ENCODE measurements at regions not wholly inside any gene's neighbourhood (a gene's known extent, or its start where the extent isn't known, plus 50 kb on each side); places are given as distances from the start of the nearest gene placed in this dataset.
"Not testable (repeated sequence)": the region's sequence is repeated elsewhere in the genome, so short reads cannot be mapped to it uniquely, and the experiment has no call there.

DNA sequence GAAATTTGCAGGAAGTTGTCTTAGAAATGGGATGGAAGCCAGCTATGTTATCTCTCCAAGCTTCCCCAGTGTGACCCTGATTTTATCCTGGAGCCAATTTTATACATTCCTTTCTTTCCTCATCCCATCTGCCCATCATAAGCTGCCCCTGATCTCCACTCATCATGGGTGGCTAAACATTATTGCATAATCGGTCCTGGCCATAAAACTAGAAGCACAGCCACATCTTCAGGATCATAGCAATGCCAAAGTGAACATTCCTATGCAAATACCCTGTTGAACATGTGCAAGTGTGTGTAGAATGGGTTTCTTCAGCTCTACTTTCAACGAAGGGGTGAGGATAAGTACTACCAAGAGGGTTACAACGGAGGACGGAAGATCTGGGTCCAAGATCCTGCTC is 50.6 kb upstream of the COG2 start:
- DNase-seq: no peak

DNA sequence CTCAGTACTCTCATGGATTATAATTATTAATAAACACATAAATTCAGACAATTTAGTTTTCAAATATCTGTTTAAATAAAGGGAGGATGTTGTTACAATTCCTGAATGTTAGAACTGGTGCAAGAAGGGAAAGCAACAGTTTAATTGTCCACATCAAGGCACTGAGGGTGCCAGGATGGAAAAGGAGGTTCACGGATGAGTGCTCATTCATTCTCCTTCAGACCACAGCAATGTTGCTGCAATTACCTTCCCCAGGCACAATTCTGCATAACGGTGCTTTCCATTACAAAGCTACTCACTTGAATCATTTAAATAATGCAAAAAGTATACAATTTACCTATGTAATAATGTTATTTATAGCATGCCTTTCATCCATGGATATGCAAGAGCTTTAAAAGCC is 52.3 kb upstream of the COG2 start:
- DNase-seq: no peak

DNA sequence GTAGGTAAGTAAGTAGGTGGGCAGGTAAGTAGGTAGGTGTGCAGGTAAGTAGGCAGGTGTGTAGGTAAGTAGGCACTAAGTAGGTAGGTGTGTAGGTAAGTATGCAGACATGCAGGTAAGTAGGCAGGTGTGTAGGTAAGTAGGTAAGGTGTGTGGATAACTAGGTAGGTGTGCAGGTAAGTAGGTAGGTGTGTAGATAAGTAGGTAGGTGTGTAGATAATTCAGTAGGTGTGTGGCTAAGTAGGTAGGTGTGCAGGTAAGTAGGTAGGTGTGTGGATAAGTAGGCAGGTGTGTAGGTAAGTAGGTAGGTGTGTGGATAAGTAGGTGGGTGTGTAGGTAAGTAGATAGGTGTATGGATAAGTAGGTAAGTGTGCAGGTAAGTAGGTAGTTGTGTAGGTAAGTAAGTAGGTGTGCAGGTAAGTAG is 53.9 kb upstream of the COG2 start:
- DNase-seq: no peak

DNA sequence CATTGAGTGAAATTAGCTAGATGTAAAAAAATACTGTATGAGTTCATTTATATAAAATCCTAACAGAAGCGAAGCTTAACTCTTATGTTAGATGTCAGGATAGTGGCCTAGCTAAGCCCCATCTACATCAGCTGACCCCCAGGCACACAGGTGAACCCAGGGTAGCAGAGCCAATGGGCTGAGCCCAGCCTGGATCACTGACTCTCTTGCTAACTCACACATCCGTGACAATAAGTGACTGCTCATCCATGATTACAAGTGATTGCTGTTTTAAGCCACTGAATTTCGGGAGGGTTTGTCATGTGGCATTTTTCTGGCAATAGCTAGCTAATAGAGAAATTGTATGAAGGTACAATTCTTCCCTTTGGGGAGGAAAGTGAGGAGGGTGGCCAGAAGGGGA is 55.2 kb upstream of the COG2 start:
- no peak for DNase-seq

DNA sequence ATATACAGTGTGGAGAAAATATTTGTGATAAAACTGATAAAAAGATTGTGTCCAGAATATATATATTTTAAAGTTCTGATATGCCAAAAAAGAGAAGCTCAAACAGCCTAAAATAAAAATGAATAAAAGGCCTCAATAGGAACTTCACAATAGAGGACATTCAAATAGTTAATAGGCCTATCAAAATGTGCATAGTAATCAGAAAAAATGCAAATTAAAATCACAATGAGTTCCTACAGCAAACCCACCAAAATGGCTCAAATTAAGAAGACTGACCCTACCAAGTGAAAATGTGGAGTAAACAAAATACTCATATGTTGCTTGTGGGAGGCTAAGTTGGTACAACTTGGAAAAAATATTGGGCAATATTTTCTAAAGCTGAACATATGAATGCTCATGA is 57.6 kb upstream of the COG2 start:
- DNase-seq: no peak

DNA sequence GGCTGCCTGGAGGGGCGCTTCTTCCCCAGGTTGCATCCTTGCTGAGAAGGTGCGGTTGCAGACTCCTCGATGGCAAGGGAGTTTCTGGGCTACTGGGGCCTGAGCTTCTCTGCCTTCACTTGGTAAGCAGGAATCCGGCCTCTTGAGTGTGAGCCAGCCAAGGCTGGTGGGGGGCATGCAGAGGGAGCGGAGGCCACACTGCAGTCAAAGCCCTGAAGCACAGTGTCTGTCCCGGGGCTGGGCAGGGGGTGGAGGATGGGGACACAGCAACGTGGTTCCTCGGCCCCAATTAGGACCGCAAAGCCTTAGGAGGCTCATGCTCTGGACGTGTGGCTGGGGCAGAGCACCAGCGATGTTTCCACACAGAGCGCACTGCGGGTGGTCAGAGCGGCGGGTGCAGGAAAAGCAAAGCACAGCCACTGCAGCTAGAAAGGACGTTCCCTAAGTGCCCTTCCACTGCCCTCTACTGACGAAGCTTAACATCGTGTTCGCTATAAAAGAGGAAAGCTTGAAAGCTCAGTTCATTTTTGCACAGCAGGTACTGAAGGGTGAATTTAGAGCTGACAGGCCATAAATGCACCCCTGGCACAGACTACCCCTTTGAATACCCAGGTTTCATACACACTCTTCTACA is 60.7 kb upstream of the COG2 start:
- DNase-seq: peak; percentile 58

DNA sequence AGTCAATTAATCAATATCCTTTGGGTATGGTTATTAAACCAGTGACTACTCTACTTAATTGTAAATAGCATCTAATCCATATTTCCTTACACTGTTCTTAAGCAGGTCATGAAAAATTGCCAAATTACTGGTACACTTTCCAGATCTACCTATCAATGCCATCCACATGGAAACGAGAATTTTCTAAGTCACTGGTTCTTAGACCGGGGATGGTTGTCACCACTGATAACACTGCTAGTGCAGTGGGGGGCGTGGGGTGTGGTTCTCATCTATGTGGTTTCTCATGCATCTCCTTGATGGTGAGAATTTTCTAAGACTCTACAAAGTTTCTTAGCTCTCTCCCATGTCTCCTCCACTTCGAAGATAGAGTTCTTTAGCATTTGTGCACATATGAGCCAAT is 63.7 kb upstream of the COG2 start:
- peak; percentile 91 for DNase-seq

DNA sequence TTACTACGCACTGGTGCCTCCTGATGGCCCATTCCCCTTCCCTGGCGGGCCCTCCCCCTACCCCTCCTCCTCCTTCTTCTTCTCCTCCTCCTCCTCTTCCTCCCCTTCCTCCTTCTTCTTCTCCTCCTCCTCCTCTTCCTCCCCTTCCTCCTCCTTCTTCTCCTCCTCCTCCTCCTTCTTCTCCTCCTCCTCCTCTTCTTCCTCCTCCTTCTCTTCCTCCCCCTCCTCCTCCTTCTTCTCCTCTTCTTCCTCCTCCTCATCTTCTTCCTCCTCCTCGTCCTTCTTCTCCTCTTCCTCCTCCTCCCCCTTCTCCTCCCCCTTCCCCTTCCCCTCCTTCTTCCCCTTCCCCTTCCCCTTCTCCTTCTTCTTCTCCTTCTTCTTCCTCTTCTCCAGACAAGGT is 64.7 kb upstream of the COG2 start:
- DNase-seq: no peak

DNA sequence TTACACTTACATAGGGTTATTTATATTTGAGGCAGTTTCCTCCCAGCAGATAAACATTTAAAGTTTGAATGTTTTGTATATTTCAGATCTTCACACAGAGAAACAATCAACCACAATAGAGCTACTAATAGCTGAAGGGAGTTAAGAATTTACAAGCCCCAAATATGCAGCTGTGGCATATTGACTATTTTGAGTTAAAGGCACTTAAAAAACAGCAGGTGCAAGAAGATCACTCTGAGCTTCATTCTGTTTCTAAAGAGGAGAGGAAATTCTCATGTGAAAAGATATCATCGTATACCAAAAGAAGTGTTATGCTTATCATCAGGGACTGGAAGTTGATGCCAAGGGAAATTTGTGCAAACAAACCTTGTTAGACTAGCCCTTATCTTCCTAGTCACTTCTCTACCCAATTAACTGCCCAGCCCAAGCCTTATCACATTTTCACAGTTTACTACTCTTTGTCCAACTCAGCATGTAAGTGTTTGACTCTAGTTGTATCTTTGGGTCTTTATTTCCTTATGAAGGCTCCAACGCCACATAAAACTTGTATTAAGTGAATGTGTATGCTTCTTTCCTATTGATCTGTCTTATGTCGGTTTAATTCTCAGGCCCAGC is 66.3 kb upstream of the COG2 start:
- DNase-seq: peak; percentile 96

DNA sequence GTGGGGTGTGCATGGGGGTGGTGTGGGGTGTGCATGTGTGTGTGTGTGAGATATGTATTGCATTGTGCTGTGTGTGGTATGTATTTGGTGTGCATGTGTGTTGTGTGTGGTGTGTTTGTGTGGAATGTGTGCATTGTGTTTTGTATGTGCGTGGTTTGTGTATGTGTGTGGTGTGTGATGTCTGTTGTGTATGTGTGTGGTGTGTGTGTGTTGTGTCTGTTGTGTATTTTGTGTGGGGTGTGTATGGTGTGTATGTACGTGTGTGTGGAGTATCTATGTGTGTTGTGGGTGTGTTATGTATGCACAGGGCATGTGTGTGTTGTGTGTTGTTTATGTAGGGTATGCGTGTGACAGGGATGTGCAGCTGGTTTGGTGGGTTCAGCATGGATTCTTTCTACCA is 67.8 kb upstream of the COG2 start:
- DNase-seq: no peak

DNA sequence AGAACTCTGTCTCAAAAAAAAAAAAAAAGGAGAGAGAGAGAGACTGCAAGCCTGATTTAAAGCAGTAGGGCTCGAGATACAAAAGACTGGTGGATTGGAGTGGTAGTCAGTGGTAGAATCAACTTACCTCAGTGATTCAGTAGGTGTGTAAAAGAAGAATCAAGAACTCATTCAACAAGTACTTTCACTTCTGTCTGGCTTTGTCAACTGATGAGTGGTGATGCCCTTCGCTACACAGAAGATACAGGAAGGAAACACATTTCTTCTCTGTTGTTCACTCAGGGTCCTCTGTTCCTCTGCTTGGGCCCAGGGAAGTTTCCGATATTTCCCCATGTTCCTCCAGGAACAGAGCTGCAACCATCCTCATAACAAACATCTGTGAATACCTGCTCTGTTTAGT is 68.6 kb upstream of the COG2 start:
- no peak for DNase-seq

DNA sequence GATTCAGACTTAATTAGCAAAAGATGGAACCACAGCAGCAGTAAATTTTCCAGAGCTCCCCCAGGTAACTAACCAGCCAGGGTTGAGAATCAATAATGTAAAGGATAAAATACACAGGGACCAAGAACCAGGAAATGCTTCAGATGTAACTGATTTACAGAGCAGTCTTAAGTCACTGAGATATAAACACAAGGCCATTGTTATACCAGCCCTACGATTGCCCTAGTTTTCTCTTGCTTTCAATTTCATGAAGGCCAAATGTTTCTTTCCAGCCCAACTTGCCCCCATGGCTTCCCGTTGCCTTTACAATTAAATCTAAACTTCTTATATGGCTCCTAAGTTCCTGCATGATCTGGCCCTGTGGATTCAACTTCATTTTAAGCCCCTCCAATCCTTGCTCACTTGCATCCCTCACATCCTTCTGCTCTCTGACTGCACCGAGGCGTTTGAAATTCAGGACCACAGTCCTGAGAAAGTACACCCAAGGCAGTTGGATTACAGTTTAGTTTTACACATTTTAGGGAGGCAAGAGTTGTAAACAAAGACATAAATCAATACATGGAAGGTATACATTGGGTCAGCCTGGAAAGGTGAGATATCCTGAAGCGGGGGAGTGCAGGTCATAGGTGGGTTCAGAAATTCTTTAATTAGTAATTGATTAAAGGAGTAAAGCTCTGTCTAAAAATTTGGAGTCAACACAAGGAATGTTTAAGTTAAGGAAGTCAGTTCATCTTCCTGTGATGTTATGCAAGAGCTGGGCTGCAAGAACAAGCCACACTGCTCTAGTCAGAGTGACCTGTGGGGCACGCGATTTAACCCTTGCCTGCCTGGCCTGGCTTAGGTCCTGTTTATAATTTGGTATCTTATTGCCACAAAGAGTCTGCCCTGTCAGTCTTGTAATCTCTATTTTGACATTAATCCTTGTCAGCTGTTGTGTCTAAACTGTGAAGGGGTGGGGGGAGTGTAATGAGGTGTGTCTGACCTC is 69.9 kb upstream of the COG2 start:
- peak; percentile 33 for DNase-seq

DNA sequence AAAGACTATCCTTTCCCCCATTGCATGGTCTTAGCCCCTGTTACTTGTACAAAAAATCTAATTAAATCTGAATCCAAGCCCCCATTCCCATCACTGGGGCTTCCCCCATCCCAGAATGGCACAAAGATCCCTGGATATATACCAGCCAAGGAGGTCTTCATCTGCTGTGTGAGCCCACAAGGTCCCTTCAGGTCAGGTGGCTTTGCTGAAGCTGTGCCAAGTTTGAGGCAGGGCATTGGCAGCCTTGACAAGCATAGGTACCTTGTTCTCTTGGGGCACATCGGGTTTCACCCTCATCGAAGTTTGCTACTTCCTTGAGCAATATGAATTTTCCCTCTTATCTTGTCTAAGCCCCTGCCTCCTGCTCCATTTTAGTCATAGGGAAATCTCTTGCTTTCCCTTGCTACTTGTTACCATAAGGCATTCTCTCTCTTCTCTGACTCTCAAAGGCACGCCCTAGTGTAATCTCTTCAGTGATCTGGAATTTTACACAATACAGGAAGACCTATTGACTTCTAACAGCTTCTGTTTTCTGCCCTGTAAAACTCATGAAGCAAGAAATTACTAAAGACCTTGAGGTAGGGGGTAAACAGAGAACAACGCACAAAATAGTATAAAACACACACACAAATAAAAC is 71.4 kb upstream of the COG2 start:
- peak; percentile 13 for DNase-seq

DNA sequence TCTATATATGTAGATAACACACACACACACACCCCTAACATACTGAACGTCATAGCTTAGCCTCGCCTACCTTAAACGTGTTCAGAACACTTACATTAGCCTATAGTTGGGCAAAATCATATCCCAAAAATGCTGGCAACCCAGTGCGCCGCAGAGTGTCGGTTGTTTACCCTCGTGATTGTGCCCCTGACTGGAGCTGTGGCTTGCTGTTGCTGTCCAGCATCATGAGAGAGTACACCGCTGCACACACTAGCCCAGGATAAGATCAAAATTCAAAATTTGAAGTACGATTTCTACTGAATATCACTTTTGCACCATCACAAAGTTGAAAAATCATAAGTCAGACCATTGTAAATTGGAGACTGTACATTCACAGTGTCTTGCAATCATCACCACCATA is 73.1 kb upstream of the COG2 start:
- no peak for DNase-seq

DNA sequence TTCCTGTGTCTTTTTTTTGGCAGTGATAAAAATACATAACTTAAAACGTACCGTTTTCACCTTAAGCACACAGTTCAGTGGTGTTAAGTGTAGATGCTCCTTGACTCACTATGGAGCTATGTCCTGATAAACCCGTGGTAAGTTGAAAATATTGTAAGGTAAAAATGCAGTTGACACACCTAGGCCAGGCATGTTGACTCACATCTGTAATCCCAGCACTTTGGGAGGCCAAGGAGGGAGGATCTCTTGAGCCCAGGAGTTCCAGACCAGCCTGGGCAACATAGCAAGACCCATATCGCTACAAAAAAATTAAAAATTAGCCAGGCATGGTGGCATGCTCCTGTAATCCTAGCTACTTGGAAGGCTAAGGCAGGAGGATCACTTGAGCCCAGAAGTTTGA is 73.6 kb upstream of the COG2 start:
- DNase-seq: no peak

DNA sequence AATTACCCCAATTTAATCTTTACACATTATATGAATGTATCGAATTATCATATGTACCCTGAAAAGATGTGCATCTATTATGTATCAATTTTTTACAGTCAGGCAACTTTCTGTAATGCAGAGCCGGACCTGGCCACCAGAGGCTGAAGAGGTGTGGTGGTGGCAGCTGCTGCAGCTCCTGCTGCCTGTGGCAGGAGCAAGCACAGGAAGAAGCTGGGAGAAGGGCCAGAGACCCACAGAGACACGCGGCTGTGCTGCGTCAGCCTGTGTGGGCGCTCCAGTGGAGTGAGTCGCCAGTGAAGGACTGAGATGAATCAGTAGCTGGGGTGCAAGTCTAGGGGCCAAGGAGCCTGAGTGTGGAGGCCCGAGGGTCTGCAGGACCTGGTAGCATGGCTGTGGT is 74.3 kb upstream of the COG2 start:
- DNase-seq: peak; percentile 20

DNA sequence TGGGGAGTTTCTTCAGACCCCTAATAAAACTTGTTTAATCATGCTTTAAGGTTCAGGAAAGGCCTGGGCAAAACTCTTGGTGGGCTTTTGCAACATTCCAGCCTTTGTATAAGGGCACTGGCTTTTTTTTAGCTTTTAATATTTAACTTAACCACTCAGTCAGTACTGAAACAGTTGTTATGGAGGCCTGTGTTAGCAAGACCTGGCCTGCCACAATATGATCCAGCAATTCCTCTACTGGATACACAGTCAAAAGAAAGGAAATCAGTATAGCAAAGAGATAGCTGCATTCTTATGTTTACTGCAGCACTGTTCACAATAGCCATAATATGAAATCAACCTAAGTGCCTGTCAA is 75.1 kb upstream of the COG2 start:
- no peak for DNase-seq

DNA sequence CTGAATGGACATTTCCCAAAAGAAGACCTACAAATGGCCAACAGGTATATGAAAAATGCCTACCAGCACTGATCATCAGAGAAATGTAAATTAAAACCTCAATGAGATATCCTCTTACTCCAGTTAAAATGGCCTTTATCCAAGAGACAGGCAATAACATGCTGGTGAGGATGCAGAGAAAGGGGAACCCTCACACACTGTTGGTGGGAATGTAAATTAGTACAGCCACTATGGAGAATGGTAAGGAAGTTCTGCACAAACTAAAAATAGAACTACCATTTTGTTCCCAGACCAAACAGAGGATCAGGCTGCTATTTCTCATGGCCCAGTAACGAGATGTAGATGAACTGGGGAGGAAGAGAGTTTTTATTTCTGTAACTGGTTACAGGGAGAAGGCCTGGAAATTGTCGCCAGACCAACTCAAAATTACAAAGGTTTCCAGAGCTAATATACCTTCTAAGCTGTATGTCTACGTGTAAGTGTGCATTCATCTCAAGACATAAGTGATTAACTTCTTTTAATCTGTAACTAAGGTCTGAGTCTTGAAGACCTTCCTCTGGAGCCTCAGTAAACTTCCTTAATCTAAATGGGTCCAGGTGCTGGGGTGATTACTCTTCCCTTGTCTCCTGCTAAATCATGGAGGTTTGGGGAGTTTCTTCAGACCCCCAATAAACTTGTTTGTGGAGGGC is 75.6 kb upstream of the COG2 start:
- not testable (repeated sequence) for DNase-seq

DNA sequence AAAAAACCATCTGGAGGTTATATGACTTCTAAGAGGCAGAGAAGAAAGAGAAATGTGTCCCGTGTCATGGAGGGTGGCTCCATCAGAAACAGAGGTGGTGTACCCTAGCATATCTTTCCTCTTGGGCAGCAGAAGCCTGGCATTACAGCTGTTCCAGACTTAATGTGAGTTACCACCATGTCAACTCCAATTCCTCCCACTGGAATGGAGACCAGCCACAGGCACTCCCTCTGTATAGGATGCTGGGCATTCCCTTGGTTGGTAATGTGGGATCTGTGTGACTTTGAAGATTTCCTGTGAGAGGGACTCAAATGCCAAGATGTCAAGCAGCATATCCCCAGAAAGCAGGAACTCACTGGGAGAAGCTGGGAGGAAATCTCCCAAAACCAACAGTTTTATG is 77.1 kb upstream of the COG2 start:
- DNase-seq: no peak

DNA sequence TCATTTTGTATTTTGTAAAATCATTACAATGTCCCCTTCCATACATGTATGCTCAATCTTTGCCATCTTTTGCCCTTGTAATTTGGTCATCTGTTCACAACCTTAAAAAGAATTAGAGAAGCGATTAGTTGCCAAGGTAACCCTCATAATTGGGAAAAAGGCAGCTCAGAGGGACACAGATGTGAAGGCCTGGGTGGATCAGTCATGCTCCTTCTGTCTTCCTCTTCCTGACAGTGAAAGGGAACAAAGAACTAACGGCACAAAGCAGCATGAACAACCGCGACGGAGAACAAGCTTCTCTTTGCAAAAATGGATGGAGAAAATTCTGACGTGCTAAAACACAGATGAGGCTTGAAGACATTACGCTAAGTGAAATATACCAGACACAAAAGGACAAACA is 78.7 kb upstream of the COG2 start:
- no peak for DNase-seq

DNA sequence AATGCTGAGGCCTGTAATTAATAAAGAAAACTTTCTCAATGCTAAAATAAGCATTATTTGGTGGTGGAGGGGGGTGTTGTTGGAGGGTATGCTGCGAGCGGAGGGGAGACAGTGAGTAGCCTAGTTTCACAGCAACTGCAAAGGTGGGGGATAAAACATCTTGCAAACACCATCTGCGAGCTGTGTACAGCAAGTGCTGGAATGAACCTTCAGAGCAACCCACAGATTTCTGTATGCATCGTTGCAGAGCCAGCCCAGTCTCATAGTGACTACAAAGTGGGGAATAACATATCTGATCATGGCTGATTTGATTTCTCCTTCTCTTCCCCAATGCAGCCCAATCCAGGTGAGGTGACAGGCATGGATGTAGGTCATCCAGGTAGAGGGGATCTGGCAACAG is 80.7 kb upstream of the COG2 start:
- no peak for DNase-seq

DNA sequence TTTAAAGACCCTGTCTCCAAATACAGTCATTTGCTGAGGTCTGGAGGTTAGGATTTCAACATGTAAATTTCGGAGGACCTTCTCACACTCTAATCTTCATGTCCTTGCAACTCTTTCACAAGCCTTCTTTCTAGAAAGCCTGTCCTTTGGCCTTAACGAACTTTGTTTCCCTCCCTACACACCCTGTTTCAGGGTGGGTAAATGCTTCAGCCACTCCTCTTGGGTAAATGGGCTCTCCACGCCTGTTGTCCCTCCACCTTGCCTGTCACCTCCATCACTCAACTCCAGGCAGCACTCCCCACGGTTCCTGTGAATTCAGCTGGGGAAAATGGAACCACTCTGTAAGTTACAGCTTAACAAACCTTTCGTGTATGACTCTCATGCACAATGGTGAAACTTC is 84.0 kb upstream of the COG2 start:
- DNase-seq: no peak

DNA sequence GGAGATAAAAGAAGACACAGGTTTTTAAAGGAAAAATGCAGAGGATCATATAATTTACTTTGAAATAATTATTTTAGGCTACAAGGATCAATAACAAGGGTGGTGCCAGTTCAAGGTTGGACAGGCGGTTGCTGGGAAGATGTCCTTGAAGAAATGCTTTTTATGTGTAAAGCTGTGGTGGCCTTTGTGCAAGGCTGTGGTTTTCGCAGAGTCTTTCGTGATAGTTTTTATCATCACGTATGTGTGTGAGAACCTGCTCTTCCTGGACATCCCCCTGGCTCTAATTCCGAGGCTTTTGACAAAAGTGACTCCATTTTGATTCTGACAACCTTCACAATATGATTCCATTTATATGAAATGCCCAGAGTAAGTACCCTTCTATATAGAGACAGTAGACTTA is 85.8 kb upstream of the COG2 start:
- DNase-seq: no peak

Data from hematopoietic multipotent progenitor cell treated with erythropoietin and hydrocortisone succinate and interleukin-3 and kit ligand, for 6 days (in vitro differentiated cells).